OCI-LY3 (cell line): ENCODE measurements at regions not wholly inside any gene's neighbourhood (a gene's known extent, or its start where the extent isn't known, plus 50 kb on each side); places are given as distances from the start of the nearest gene placed in this dataset.

ENCODE experiments used
- CTCF ChIP-seq: fragments of 200-600, 300-600 bp; sonication (generic); IDR thresholded peaks from 2 replicates; pipeline ENCODE4 v1.5.1; 2014; ENCODE audit warnings: antibody characterized with exemption, low read length, low read depth
- EZH2phosphoT487 ChIP-seq: fragments of 200-600 bp; shearing (Covaris generic); IDR thresholded peaks from 2 replicates; pipeline ENCODE4 v1.6.1; 2018; ENCODE audit warnings: antibody characterized with exemption, mixed run types, low read depth

- no peak for TF ChIP-seq CTCF
- no peak for TF ChIP-seq EZH2phosphoT487
These were observed 102.3 kb upstream of the WDR72 start for GRCh38 chr15:53861792-53862191.
